ENCODE measurements at regions not wholly inside any gene's neighbourhood (a gene's known extent, or its start where the extent isn't known, plus 50 kb on each side); places are given as distances from the start of the nearest gene placed in this dataset.

DNA sequence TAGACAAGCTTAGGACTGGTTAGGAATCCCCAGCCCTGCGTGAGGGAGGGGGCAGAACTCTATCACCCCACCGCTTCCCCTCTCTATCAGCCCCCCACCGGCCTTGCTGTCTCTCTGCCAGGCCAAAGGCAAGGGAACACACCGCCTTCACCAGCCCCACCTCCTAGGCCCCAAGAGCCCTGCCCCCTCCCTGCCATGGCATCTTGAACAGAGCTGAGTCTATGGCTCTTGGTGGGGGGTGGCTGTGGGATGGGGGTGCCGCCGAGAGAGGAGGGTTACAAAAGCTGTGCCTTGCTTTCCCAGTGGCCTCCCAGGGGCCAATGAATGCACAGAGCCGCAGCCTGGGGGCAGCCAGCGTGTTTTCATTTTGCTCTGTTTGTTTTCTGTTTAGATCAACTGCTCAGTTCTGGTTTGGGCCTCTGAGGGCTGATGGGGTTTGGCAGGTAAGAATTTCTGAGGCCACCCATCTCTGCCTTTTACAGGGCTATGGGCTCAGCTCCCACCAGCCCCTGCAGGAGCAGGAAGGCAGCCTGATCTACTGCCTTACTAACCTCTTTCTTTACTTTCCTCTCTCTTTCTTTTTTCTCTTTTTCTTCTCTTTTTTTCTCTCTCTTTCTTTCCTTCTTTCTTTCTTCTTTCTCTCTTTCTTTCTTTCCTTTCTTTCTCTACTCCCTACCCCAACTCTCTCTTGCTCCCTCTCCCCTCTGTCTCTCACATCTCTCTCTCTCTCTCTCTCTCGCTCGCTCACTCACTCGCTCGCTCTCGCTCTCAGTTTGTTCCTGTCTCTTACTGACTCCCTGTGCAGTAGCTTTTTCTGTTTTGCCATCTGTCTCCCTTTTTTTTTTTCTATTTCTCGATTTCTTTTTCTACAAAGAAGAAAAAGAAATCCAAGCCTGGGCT lies 128.3 kb downstream of the PJA1 start:
- TF ChIP-seq MXI1 (IDR thresholded peaks at IDR 0.05; ENCODE audit: borderline replicate concordance, low read depth, low read length): no peak
- no peak for TF ChIP-seq RCOR1 (IDR thresholded peaks at IDR 0.05; ENCODE audit: insufficient replicate concordance, low read length)
- TF ChIP-seq, protein P1, sequence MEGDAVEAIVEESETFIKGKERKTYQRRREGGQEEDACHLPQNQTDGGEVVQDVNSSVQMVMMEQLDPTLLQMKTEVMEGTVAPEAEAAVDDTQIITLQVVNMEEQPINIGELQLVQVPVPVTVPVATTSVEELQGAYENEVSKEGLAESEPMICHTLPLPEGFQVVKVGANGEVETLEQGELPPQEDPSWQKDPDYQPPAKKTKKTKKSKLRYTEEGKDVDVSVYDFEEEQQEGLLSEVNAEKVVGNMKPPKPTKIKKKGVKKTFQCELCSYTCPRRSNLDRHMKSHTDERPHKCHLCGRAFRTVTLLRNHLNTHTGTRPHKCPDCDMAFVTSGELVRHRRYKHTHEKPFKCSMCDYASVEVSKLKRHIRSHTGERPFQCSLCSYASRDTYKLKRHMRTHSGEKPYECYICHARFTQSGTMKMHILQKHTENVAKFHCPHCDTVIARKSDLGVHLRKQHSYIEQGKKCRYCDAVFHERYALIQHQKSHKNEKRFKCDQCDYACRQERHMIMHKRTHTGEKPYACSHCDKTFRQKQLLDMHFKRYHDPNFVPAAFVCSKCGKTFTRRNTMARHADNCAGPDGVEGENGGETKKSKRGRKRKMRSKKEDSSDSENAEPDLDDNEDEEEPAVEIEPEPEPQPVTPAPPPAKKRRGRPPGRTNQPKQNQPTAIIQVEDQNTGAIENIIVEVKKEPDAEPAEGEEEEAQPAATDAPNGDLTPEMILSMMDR (conservative IDR thresholded peaks at IDR 0.05; ENCODE audit: low read depth, low read length): no peak
- no peak for TF ChIP-seq POLR2A (IDR thresholded peaks at IDR 0.05; ENCODE audit: low read depth, low read length)
- no peak for TF ChIP-seq NFE2L2 (IDR thresholded peaks at IDR 0.05; ENCODE audit: low read depth, low read length)
- TF ChIP-seq BHLHE40 (IDR thresholded peaks at IDR 0.05; ENCODE audit: low read depth, low read length): no peak
- no peak for TF ChIP-seq SMC3 (IDR thresholded peaks at IDR 0.05; ENCODE audit: low read depth, low read length)
- TF ChIP-seq, protein P2, sequence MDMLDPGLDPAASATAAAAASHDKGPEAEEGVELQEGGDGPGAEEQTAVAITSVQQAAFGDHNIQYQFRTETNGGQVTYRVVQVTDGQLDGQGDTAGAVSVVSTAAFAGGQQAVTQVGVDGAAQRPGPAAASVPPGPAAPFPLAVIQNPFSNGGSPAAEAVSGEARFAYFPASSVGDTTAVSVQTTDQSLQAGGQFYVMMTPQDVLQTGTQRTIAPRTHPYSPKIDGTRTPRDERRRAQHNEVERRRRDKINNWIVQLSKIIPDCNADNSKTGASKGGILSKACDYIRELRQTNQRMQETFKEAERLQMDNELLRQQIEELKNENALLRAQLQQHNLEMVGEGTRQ (IDR thresholded peaks at IDR 0.05; ENCODE audit: low read depth, low read length): no peak
- TF ChIP-seq FOS (IDR thresholded peaks at IDR 0.05; ENCODE audit: low read depth, low read length): no peak
- TF ChIP-seq RAD21 (IDR thresholded peaks at IDR 0.05; ENCODE audit: low read length): no peak
- no peak for TF ChIP-seq RFX5 (IDR thresholded peaks at IDR 0.05; ENCODE audit: low read depth, low read length)
- TF ChIP-seq MAZ (IDR thresholded peaks at IDR 0.05; ENCODE audit: borderline replicate concordance, low read depth, low read length): no peak
- TF ChIP-seq MAFK (IDR thresholded peaks at IDR 0.05; ENCODE audit: low read depth, low read length): no peak

Data from IMR-90 (cell line).